ENCODE measurements at regions not wholly inside any gene's neighbourhood (a gene's known extent, or its start where the extent isn't known, plus 50 kb on each side); places are given as distances from the start of the nearest gene placed in this dataset.
A peak's percentile ranks its signal among the peaks of the same experiment; 100 is the strongest.

GRCh38 chr2:173468266-173468793, 113.7 kb downstream of the CDCA7 start:
- no peak for DNase-seq

DNA sequence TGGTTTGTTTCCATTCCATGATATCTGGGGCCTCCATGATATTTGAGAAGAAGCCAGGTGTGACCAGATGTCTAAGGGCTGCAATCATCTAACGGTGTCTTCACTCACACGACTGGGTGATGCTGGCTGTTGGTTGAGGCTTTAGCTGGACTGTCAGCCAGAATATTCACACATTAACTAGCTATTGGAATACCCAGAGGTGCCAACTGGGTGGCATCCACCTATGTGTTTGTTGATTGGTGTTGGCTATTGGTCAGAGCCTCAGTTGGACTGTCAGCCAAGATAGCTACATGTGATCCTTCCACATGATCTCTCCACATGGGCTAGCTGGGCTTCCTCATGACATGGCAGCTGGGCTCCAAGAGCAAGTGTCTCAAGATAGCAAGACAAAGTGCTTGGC, 117.4 kb downstream of the CDCA7 start:
- no peak for DNase-seq

DNA sequence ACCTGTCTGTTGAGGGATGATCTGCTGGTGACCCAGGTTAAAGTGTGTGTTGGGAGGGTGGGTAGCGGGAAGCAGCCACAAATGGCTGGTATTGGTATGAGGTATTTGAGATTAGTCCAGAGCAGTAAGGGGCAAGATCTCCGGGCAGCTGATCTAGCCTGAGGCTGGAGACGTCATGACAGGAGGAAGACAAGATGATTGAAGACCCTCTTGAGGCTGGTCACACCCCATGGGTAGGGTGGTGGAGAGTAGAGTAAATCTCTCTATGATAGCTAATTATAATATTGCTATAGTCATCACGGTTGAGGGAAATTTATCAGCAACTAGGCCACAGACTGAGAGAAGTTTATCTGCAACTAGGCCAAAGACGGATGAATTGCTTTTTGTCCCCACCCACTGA, 128.5 kb downstream of the CDCA7 start:
- no peak for DNase-seq

- no peak for DNase-seq
Observed at GRCh38 chr2:173488861-173489260, 134.2 kb downstream of the CDCA7 start.

DNA sequence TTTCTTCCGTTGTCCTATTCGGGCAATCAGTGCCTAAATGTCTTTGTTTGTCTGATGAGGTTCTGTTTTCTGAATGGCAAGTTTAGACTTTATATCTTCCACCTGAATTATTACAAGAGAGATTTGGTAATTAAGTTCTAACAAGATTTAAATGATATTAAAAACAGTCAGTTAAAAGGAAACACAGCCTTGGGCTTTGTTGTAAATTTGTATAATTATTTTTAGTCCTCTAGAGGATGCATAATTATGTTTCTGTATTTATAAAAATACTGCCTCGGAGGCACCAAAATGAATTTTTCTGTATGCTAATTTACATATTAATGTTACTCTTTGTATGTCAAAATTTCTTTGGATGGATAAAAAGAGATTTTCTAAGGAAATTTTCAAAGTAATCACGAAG, 136.7 kb downstream of the CDCA7 start:
- no peak for DNase-seq

- DNase-seq = no peak
Observed at GRCh38 chr2:173493874-173494273, 139.2 kb downstream of the CDCA7 start.

DNA sequence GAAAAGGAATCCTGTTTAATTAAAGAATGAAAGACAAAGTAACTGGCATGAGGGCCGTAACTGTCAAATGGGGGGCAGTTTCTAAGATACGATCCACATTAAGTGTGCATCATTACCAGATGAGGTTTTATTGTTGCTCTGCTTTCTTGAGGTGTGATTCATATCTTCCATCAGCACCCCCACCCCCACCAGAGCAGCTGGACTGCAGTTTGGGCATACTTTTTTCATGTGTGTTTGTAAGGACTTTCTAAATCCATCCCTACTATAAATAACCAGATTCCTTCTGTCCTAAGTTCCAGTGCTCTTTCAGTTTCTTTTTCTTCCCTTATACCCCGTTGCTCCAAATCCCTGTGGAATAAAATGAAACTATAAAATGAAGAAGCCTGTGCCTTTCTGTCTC, 142.1 kb downstream of the CDCA7 start:
- DNase-seq = no peak

DNA sequence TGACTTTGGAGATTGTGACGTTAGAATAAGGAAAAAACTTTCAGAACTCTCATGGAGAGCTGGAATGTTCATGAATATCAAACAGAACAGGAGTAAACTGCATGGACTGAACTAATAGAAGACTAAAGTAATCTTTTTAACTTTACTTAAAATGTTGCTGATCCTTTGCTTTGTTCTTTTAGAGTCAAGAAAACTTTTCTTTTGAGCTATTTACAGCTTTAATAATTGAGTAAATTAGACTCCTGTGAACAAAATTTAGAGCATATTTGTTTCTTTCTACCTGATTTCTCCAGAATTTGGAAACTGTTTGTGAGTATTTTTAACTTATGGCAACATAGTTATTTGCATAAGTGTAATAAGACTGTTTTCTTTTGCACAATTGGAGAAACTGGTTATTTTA, 146.3 kb downstream of the CDCA7 start:
- no peak for DNase-seq

DNA sequence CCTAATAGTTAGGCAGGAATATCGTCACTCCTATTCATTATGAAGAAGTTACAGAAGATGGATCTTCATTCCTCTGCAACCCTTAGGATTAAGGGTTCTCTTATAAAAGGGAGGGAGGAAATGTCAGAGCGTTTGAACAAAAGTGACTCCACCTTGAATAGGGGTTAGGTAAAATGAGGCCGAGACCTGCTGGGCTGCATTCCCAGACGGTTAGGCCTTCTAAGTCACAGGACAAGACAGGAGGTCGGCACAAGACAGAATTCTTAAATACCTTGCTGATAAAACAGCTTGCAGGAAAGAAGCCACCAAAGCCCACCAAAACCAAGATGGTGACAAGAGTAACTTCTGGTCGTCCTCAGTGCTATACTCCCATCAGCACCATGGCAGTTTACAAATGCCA, 147.6 kb downstream of the CDCA7 start:
- no peak for DNase-seq

- peak; percentile 33 for DNase-seq
Observed at GRCh38 chr2:173511357-173511756, 156.7 kb downstream of the CDCA7 start.

DNA sequence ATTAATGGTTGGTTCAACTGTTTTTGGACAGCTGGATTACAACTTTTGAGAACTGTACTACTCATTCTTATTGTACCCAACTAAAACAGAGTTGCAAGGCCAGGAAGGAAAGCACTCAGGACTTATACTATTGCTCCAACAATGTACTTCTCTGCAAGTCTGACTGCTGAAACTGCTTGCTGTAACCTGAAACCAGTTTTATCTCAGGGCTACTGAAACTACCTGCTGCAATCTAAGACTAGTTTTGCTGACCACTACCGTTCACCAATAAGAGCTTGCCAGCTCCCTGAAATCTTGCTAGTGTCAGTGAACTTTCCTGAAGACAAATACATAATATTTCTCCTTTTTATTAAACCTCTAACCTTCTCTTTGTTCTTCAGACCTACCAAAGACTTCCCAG, 157.3 kb downstream of the CDCA7 start:
- DNase-seq = peak; percentile 43

DNA sequence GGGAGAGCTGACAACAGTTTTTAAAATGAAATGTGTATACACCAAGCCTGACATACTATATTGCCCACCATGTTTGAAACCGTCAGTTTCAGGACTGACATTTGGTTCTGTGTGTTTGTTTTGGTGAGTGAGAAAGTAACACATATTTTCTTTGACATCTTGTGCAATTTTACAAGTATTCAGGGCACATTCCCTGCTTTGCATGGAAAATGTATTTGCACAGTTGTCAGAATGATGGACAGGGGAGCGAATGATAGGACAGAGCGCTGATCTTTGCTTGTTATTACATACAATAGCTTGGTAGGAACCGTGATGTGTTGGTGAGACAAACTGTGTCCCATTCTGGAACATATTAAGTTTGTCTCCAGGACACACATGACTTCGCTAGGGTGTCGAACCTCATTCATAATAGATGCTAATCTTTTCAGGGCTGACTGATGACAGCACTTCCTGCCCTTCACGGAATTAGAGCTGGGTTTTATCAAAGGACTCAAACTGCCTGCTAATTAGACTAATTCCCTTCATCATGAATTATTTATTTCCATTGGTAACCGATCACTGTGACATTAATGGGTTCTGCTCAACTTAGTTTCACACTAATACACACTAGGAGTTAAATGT, 158.5 kb downstream of the CDCA7 start:
- no peak for DNase-seq

DNA sequence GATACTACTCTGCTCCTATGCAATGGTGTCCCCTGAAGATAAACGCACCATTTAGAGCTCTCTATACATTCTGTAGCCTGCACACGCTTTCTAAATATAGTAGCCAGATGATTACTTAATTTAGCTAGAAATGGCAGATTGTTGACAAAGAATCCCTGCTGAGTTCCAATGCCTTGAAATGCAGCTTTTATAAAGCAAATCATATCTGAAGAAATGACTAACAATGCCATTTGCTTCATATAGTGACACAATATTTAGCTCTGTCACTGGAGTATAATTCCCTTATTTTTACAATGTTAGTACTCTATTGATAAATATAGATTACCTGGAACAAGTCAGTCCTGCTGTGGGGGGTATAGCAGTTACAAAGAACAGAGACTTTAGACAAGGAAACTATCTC, 166.2 kb downstream of the CDCA7 start:
- no peak for DNase-seq

DNA sequence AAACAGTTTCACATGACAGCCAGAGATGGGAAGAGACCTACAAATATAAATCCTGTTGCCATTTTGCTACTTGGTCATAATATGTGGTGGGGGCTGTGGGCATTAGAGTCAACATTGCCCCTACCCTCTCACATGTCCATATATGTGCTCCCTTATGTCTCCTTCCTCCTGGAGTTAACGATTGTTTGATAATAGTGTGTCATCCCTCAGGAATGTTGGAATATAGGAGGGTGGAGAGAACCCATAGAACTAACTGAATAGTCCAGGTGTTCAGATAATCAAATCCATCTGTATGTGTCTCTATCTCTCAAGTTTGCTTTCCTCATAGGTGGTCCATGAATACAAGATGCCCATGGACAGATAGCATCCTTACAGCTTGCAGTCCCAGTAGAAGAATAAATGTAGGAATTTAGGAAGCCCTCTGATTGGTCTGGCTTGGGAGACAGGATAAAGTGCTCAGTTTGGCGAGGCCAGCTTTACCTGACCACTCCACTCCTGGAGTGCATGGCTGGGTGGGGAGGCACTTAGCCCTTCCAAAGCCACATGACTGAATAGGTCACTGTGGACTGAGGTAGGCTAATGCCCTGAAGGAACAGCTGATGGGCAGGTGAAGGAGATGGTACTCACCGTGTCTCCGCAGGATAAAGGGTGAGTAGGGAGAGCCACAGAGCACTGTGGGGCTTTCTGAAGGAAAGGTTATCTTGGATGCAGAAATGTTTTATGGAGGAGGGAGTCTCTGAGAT, 166.9 kb downstream of the CDCA7 start:
- no peak for DNase-seq

DNA sequence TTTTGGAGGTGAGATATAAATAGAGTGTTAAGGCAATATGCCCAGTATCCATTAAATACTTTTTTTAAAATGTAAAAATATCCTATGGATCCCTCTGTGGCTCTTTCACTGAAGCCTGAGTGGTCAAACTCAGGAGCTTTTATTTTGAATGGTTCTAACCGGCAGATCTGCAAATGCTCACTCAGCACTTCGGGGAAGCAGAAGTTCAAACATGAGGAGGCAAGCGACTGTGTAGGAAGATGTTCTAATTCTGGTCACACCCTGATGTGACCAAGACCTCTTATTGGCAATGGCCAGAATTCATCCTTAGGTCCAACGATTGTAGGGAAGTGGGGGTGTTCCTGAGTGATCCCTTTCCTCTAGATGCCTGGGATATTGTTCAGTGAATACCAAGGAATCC, 168.8 kb downstream of the CDCA7 start:
- DNase-seq = no peak

DNA sequence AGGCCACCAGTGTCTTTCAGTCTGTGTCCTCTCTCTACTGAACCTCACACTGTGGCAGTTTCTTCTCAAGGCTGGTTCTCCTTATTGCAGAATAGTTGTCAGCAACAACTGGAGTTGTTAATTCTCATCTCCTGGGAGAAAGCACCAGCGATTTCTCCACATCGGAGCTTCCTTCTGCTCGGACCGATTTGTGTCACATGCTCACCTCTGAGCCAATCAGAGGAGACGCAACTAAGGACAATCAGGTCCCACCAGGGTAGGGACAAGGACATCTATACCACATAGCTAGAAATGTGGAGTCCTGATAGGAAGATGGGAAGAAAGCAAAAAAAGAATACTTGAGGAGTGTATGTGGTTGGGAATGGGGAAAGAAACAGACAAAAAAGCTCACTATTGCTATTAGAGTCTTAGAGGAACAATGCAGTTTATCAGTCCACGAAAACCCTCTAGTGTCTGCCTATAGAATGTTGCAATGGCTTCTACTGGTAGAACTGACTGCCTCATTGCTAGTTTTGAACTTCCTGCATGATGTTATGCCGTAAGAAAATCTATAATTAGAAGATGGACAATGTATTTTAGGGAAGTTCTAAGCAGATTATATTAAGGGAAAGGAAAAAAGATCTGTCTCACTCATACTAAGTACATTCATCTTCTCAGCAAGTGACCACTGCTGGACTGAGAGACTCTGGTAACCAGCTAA, 169.7 kb downstream of the CDCA7 start:
- no peak for DNase-seq

DNA sequence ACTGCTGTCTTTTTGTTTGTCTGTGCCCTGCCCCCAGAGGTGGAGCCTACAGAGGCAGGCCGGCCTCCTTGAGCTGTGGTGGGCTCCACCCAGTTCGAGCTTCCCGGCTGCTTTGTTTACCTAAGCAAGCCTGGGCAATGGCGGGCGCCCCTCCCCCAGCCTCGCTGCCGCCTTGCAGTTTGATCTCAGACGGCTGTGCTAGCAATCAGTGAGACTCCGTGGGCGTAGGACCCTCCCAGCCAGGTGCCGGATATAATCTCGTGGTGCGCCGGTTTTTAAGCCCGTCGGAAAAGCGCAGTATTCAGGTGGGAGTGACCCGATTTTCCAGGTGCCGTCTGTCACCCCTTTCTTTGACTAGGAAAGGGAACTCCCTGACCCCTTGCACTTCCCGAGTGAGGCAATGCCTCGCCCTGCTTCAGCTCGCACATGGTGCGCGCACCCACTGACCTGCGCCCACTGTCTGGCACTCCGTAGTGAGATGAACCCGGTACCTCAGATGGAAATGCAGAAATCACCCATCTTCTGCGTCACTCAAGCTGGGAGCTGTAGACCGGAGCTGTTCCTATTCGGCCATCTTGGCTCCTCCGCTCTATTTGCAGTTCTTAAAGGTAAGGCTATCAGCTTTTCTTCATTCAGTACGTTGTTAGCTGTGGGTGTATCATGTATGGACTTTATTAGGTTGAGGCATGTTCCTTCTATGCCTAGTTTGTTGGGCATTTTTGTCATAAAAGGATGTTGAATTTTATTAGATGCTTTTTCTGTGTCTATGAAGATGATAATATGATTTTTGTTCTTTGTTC, 178.3 kb downstream of the CDCA7 start:
- DNase-seq = peak; percentile 27

DNA sequence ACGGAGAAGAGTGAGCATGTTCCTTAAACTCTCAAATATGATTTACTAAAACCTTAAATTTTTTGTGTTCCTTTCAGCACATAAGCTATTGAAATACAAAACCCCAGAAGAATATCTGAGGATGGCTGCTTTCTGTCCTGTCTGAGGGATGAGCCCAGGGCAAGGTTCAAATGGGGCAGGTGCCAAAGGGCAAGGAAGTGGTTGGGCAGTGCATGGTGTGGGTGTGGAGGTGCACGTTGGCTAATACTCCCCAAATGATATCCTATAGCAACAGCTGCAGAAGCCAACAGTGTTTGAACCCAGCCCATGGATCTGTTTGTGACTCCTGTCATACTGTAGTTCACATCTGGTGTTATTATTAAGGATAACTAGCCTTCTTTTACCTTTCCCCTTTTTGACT, 183.0 kb downstream of the CDCA7 start:
- no peak for DNase-seq

DNA sequence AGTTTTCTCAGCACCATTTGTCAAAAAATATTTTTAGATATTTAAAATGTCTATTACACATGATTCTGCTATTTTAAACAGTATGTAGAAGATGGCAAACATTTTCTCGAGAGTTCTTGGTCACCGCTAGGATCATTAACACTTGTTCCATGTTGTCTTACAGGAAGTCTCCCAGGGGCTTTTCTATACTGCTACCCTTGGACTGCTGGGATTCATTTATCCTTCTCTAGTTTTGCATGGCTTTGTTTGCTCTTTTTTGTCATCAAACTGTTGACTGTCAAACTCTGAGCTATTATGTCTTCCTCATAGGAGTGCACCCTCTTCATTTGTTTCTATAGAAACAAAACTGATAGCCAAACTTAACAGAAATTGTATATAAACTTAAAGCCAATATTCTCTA, 184.9 kb downstream of the CDCA7 start:
- DNase-seq = no peak

DNA sequence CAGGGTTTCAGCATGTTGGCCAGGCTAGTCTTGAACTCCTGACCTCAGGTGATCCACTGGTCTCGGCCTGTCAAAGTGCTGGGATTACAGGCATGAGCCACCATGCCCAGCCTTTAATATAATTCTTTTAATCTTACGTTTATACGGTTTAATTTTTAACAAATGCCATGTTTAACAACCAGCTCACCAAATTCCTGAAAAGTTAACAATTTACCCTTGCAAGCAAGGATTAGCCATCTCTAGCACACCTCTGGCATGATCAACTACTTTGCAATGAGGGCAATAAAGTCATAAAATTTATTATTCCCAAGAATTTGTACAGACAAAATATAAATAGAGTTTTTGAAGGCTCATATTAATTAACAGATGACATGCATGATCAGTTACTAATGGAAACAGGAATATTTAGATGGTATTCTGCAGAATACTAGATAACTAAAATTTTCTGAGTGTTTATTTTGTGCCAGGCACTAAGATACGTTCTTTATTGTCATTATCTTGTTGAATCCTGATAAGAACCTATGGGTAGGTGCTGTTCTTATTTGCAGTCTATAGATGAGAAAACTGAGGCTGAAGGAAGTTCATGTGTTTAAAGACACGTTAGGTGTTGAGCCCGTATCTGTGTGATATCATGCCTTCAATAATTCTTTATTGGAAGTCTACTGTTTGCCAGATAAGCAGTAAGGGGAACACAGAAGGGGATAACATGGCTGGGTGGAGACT, 190.1 kb downstream of the CDCA7 start:
- DNase-seq = no peak

DNA sequence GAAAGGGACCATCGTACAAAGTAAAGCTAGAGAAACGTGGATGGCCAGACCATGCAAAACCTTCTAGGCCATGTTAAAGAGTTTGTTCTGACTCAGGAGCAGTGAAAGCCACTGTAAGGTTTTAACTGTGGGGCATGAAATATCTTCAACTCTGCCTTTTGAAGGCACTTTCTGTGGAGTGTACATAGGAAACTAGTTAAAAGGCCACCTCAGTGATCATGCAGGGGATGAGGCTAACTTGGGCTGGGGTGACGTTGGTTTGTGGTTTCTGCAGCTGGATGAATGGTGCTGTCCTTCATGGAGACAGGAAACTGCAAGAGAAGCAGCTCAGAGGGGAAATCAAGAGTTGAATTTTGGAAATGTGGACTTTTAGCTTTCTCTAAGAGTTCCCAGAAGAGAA, 190.7 kb downstream of the CDCA7 start:
- DNase-seq = no peak

GRCh38 chr2:173547499-173547898, 192.8 kb downstream of the CDCA7 start:
- no peak for DNase-seq

GRCh38 chr2:173550143-173550542, 195.5 kb downstream of the CDCA7 start:
- no peak for DNase-seq
